ENCODE measurements at regions not wholly inside any gene's neighbourhood (a gene's known extent, or its start where the extent isn't known, plus 50 kb on each side); places are given as distances from the start of the nearest gene placed in this dataset.
A peak's percentile ranks its signal among the peaks of the same experiment; 100 is the strongest.

- WGBS, 2 donors = 30 to 31% methylated on average over 6 of the region's 6 CpGs
Measured at GRCh38 chr1:88462096-88462487, 222.0 kb upstream of the PKN2 start.

DNA sequence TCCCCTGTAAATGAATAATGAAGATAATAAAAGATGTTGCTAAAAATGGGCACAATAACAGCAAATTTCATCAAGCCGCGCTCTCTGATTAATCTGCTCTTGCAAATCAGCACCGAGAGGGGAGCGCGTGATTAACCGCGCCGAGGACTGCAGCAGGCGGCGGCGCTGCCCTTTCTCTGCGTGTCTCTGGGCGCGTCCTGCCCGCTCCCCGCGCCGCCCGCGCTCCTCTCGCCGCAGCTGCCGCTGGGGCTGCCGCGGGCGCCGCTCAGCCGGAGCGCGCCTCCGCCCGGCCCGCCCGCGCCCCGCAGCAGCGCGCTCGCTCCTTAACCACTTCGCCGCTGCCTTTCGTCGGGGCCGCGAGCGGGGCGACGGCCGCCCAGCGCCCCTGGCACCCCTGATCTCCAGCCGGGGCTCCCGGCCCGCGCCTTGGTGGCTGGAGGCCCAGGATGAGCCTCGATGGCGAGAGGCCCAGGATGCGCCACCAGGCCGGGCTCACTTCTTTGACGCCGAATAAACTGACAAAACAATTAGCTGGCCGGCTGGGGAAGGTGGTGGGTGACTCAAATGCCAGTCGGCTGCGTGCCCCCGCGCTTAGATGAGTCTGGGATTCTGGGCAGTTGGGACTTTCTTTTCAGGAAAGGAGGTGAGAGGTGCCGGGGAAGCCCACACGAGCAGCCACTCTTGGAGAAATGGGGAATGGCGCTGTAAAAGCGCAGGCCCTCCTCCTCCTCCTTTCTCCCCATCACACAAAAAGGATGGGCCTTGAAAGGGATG lies 221.4 kb upstream of the PKN2 start:
- H3K36me3 ChIP-seq (ENCODE audit: control insufficient read depth in 2 of 2, insufficient read depth in 2 of 2, low read length in 1 of 2) = no peaks in the 10 kb centered on the region
- H3K4me3 ChIP-seq (ENCODE audit: low read depth in 1 of 2, low read length in 2 of 2) = peak overlapping the region; percentile 25
- peaks cover 0 to 6% of the 10 kb centered on the region in 2 donors for H3K9me3 ChIP-seq (ENCODE audit: control insufficient read depth in 2 of 2, insufficient read depth in 1 of 2, low read depth in 1 of 2, low read length in 1 of 2)
- 5 to 8% methylated on average over 46 to 69 of the region's 69 CpGs for WGBS, 2 donors
- H3K27me3 ChIP-seq (ENCODE audit: control insufficient read depth in 1 of 2, insufficient read depth in 2 of 2, low read length in 2 of 2) = no peaks in the 10 kb centered on the region
- peaks cover 0 to 3% of the 10 kb centered on the region in 2 donors for H3K4me1 ChIP-seq (ENCODE audit: control insufficient read depth in 2 of 2, insufficient read depth in 2 of 2, low read length in 1 of 2)
- H3K27ac ChIP-seq (ENCODE audit: low read depth in 2 of 2, low read length in 1 of 2) = peak overlapping the region; percentile 59 to 72

More at GRCh38 chr1:88462096-88462487, 222.0 kb upstream of the PKN2 start:
- peak overlapping the region in 1 of 2 donors; percentile 25 for H3K4me3 ChIP-seq (ENCODE audit: low read depth in 1 of 2, low read length in 2 of 2)
- H3K27me3 ChIP-seq (ENCODE audit: control insufficient read depth in 1 of 2, insufficient read depth in 2 of 2, low read length in 2 of 2) = no peaks in the 10 kb centered on the region
- H3K4me1 ChIP-seq (ENCODE audit: control insufficient read depth in 2 of 2, insufficient read depth in 2 of 2, low read length in 1 of 2) = peaks cover 0 to 3% of the 10 kb centered on the region in 2 donors
- peaks cover 0 to 3% of the 10 kb centered on the region in 2 donors for H3K9me3 ChIP-seq (ENCODE audit: control insufficient read depth in 2 of 2, insufficient read depth in 1 of 2, low read depth in 1 of 2, low read length in 1 of 2)
- no peak overlapping the region for H3K27ac ChIP-seq (ENCODE audit: low read depth in 2 of 2, low read length in 1 of 2)
- H3K36me3 ChIP-seq (ENCODE audit: control insufficient read depth in 2 of 2, insufficient read depth in 2 of 2, low read length in 1 of 2) = no peaks in the 10 kb centered on the region

GRCh38 chr1:88463401-88463985 lies 220.6 kb upstream of the PKN2 start:
- WGBS, 2 donors = 60 to 62% methylated on average over 7 of the region's 7 CpGs
- Histone ChIP-seq H3K27me3 (ENCODE audit: control insufficient read depth in 1 of 2, insufficient read depth in 2 of 2, low read length in 2 of 2) (no peaks in the 10 kb centered on the region), H3K4me3 (ENCODE audit: low read depth in 1 of 2, low read length in 2 of 2) (no peak overlapping the region), H3K36me3 (ENCODE audit: control insufficient read depth in 2 of 2, insufficient read depth in 2 of 2, low read length in 1 of 2) (no peaks in the 10 kb centered on the region), H3K4me1 (ENCODE audit: control insufficient read depth in 2 of 2, insufficient read depth in 2 of 2, low read length in 1 of 2) (peaks cover 0 to 3% of the 10 kb centered on the region in 2 donors), H3K27ac (ENCODE audit: low read depth in 2 of 2, low read length in 1 of 2) (no peak overlapping the region), H3K9me3 (ENCODE audit: control insufficient read depth in 2 of 2, insufficient read depth in 1 of 2, low read depth in 1 of 2, low read length in 1 of 2) (peaks cover 0 to 6% of the 10 kb centered on the region in 2 donors)

GRCh38 chr1:88466011-88466410 lies 218.1 kb upstream of the PKN2 start:
- 74 to 79% methylated on average over 4 of the region's 4 CpGs for WGBS, 2 donors
- Histone ChIP-seq H3K36me3 (ENCODE audit: control insufficient read depth in 2 of 2, insufficient read depth in 2 of 2, low read length in 1 of 2) (no peaks in the 10 kb centered on the region), H3K9me3 (ENCODE audit: control insufficient read depth in 2 of 2, insufficient read depth in 1 of 2, low read depth in 1 of 2, low read length in 1 of 2) (peaks cover 0 to 6% of the 10 kb centered on the region in 2 donors), H3K4me3 (ENCODE audit: low read depth in 1 of 2, low read length in 2 of 2) (no peak overlapping the region), H3K27ac (ENCODE audit: low read depth in 2 of 2, low read length in 1 of 2) (no peak overlapping the region), H3K4me1 (ENCODE audit: control insufficient read depth in 2 of 2, insufficient read depth in 2 of 2, low read length in 1 of 2) (peaks cover 0 to 3% of the 10 kb centered on the region in 2 donors), H3K27me3 (ENCODE audit: control insufficient read depth in 1 of 2, insufficient read depth in 2 of 2, low read length in 2 of 2) (no peaks in the 10 kb centered on the region)

- no peaks in the 10 kb centered on the region for H3K27me3 ChIP-seq (ENCODE audit: control insufficient read depth in 1 of 2, insufficient read depth in 2 of 2, low read length in 2 of 2)
- peaks cover 0 to 6% of the 10 kb centered on the region in 2 donors for H3K9me3 ChIP-seq (ENCODE audit: control insufficient read depth in 2 of 2, insufficient read depth in 1 of 2, low read depth in 1 of 2, low read length in 1 of 2)
- 94 to 95% methylated on average over 49 to 55 of the region's 55 CpGs for WGBS, 2 donors
- H3K4me3 ChIP-seq (ENCODE audit: low read depth in 1 of 2, low read length in 2 of 2) = no peak overlapping the region
- no peaks in the 10 kb centered on the region for H3K36me3 ChIP-seq (ENCODE audit: control insufficient read depth in 2 of 2, insufficient read depth in 2 of 2, low read length in 1 of 2)
- peaks cover 0 to 3% of the 10 kb centered on the region in 2 donors for H3K4me1 ChIP-seq (ENCODE audit: control insufficient read depth in 2 of 2, insufficient read depth in 2 of 2, low read length in 1 of 2)
- no peak overlapping the region for H3K27ac ChIP-seq (ENCODE audit: low read depth in 2 of 2, low read length in 1 of 2)
Measured at GRCh38 chr1:88466899-88467580, 217.0 kb upstream of the PKN2 start.

DNA sequence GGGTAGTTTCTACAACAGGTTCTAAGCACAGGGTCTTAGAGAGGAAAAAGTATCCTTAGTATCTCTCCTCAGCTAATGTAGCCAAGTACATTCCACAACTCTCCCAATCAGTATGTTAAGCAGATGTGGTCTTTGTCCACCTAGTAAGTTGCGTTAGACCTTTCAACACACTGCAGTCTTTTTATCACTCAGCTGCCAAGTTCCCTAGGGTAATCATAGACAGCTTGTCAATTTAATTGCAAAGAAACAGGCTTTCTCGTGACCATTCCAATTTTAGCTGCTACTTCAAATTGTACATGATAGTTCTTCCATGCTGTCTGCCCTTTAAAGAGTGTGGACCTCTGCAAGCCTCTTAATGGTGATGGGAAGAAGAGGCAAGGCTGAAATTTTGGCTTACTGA lies 211.8 kb upstream of the PKN2 start:
- peaks cover 0 to under 1% of the 10 kb centered on the region in 2 donors for H3K9me3 ChIP-seq (ENCODE audit: control insufficient read depth in 2 of 2, insufficient read depth in 1 of 2, low read depth in 1 of 2, low read length in 1 of 2)
- H3K4me3 ChIP-seq (ENCODE audit: low read depth in 1 of 2, low read length in 2 of 2) = no peak overlapping the region
- H3K27ac ChIP-seq (ENCODE audit: low read depth in 2 of 2, low read length in 1 of 2) = no peak overlapping the region
- 56 to 60% methylated on average over 2 of the region's 2 CpGs for WGBS, 2 donors
- no peaks in the 10 kb centered on the region for H3K4me1 ChIP-seq (ENCODE audit: control insufficient read depth in 2 of 2, insufficient read depth in 2 of 2, low read length in 1 of 2)
- H3K27me3 ChIP-seq (ENCODE audit: control insufficient read depth in 1 of 2, insufficient read depth in 2 of 2, low read length in 2 of 2) = no peaks in the 10 kb centered on the region
- no peaks in the 10 kb centered on the region for H3K36me3 ChIP-seq (ENCODE audit: control insufficient read depth in 2 of 2, insufficient read depth in 2 of 2, low read length in 1 of 2)

GRCh38 chr1:88472714-88473113 lies 211.4 kb upstream of the PKN2 start:
- H3K4me3 ChIP-seq (ENCODE audit: low read depth in 1 of 2, low read length in 2 of 2) = no peak overlapping the region
- no peak overlapping the region for H3K27ac ChIP-seq (ENCODE audit: low read depth in 2 of 2, low read length in 1 of 2)
- no peaks in the 10 kb centered on the region for H3K27me3 ChIP-seq (ENCODE audit: control insufficient read depth in 1 of 2, insufficient read depth in 2 of 2, low read length in 2 of 2)
- no peaks in the 10 kb centered on the region for H3K9me3 ChIP-seq (ENCODE audit: control insufficient read depth in 2 of 2, insufficient read depth in 1 of 2, low read depth in 1 of 2, low read length in 1 of 2)
- no peaks in the 10 kb centered on the region for H3K36me3 ChIP-seq (ENCODE audit: control insufficient read depth in 2 of 2, insufficient read depth in 2 of 2, low read length in 1 of 2)
- 77 to 85% methylated on average over 1 of the region's 1 CpG for WGBS, 2 donors
- H3K4me1 ChIP-seq (ENCODE audit: control insufficient read depth in 2 of 2, insufficient read depth in 2 of 2, low read length in 1 of 2) = no peaks in the 10 kb centered on the region

GRCh38 chr1:88474555-88475304 lies 209.3 kb upstream of the PKN2 start:
- no peaks in the 10 kb centered on the region for H3K4me1 ChIP-seq (ENCODE audit: control insufficient read depth in 2 of 2, insufficient read depth in 2 of 2, low read length in 1 of 2)
- H3K27me3 ChIP-seq (ENCODE audit: control insufficient read depth in 1 of 2, insufficient read depth in 2 of 2, low read length in 2 of 2) = no peaks in the 10 kb centered on the region
- no peak overlapping the region for H3K4me3 ChIP-seq (ENCODE audit: low read depth in 1 of 2, low read length in 2 of 2)
- H3K27ac ChIP-seq (ENCODE audit: low read depth in 2 of 2, low read length in 1 of 2) = no peak overlapping the region
- H3K9me3 ChIP-seq (ENCODE audit: control insufficient read depth in 2 of 2, insufficient read depth in 1 of 2, low read depth in 1 of 2, low read length in 1 of 2) = no peaks in the 10 kb centered on the region
- H3K36me3 ChIP-seq (ENCODE audit: control insufficient read depth in 2 of 2, insufficient read depth in 2 of 2, low read length in 1 of 2) = no peaks in the 10 kb centered on the region
- WGBS, 2 donors = 87 to 92% methylated on average over 1 of the region's 1 CpG

GRCh38 chr1:88484881-88485280 lies 199.2 kb upstream of the PKN2 start:
- 68 to 76% methylated on average over 4 of the region's 4 CpGs for WGBS, 2 donors
- Histone ChIP-seq H3K4me3 (ENCODE audit: low read depth in 1 of 2, low read length in 2 of 2) (no peak overlapping the region), H3K36me3 (ENCODE audit: control insufficient read depth in 2 of 2, insufficient read depth in 2 of 2, low read length in 1 of 2) (no peaks in the 10 kb centered on the region), H3K4me1 (ENCODE audit: control insufficient read depth in 2 of 2, insufficient read depth in 2 of 2, low read length in 1 of 2) (no peaks in the 10 kb centered on the region), H3K27me3 (ENCODE audit: control insufficient read depth in 1 of 2, insufficient read depth in 2 of 2, low read length in 2 of 2) (no peaks in the 10 kb centered on the region), H3K9me3 (ENCODE audit: control insufficient read depth in 2 of 2, insufficient read depth in 1 of 2, low read depth in 1 of 2, low read length in 1 of 2) (no peaks in the 10 kb centered on the region), H3K27ac (ENCODE audit: low read depth in 2 of 2, low read length in 1 of 2) (no peak overlapping the region)

Data from esophagus (tissue), 2 donors.